H1 (cell line): ENCODE measurements at regions not wholly inside any gene's neighbourhood (a gene's known extent, or its start where the extent isn't known, plus 50 kb on each side); places are given as distances from the start of the nearest gene placed in this dataset.

ENCODE experiments used
- CBX8 ChIP-seq: fragments of 300-800, 300-1000 bp; sonication (generic); IDR thresholded peaks from 2 replicates; pipeline ENCODE4 v1.7.1; 2016; ENCODE audit warnings: low read depth, low read length, borderline replicate concordance
- KDM5A ChIP-seq: fragments of 200-600 bp; IDR thresholded peaks from 2 replicates; pipeline ENCODE4 v1.7.1; 2012; ENCODE audit warnings: mild to moderate bottlenecking, low read length, inconsistent platforms, mixed read lengths
- MAFK ChIP-seq: IDR thresholded peaks from 2 replicates; pipeline ENCODE4 v1.6.1; 2012; ENCODE audit warnings: low read depth, mild to moderate bottlenecking, improper control_type of control experiment, low read length
- NRF1 ChIP-seq: IDR thresholded peaks from 2 replicates; pipeline ENCODE4 v1.6.1; 2011; ENCODE audit warnings: mild to moderate bottlenecking, low read depth, low read length, improper control_type of control experiment
- RBBP5 ChIP-seq: IDR thresholded peaks from 2 replicates; pipeline ENCODE4 v1.7.1; 2012; ENCODE audit warnings: low read depth, mild to moderate bottlenecking, inconsistent platforms, low read length, moderate library complexity, borderline replicate concordance
- RNF2 ChIP-seq: fragments of 200-900, 300-1000 bp; sonication (generic); IDR thresholded peaks from 2 replicates; pipeline ENCODE4 v1.7.1; 2016; ENCODE audit warnings: borderline replicate concordance, low read depth, mild to moderate bottlenecking, antibody characterized with exemption, low read length; ENCODE audit not compliant: poor library complexity, severe bottlenecking; ENCODE audit errors: missing control alignments
- SIN3A ChIP-seq, 2 experiments: IDR thresholded peaks in 1 of 2; conservative IDR thresholded peaks in 1 of 2; 2 replicates each; pipeline ENCODE4 v1.6.1; 2011 to 2012; ENCODE audit warnings: low read length in 2 of 2, improper control_type of control experiment in 1 of 2, low read depth in 1 of 2, mild to moderate bottlenecking in 1 of 2

DNA sequence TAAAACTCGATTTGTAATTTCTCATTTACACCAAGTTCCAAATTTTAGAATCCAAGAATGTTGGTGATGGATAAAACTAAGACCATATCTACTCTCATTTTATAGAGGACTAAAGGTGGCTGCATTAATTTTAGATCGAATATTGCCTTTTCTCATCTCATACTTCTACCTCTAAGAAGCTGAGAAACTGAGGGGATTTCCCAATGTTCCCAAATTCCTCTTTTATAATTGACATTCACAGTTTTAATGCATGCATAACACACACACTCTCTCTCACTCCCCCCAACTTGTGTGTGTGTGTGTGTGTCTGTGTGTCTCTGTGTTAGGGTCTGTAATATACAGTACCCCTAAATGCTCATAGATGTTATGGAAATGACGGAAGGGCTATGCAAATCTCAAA lies 328.8 kb upstream of the SLC14A2 start (continued):
- TF ChIP-seq CBX8, result no peak
- TF ChIP-seq RNF2, result no peak
- no peak for TF ChIP-seq RBBP5
- TF ChIP-seq KDM5A, result no peak
- no peak for TF ChIP-seq NRF1
- TF ChIP-seq SIN3A (conservative IDR thresholded peaks at IDR 0.05 in 1 of 2, IDR thresholded peaks at IDR 0.05 in 1 of 2; ENCODE audit: low read depth in 1 of 2, low read length in 2 of 2), result no peak
- TF ChIP-seq MAFK, result no peak
